NOMO-1 treated with dmso at 0.1 percent for 144 hours (cell line): ENCODE measurements at regions not wholly inside any gene's neighbourhood (a gene's known extent, or its start where the extent isn't known, plus 50 kb on each side); places are given as distances from the start of the nearest gene placed in this dataset.
A peak's percentile ranks its signal among the peaks of the same experiment; 100 is the strongest.

Experiments
- DNase-seq: peaks from one replicate; lab custom pipeline; 2025; ENCODE audit not compliant: unreplicated experiment; lab: John Stamatoyannopoulos, UW

GRCh38 chr9:89985068-89985467, 380.3 kb downstream of the GADD45G start:
- DNase-seq, result no peak

GRCh38 chr9:89986190-89986589, 381.4 kb downstream of the GADD45G start:
- no peak for DNase-seq

DNA sequence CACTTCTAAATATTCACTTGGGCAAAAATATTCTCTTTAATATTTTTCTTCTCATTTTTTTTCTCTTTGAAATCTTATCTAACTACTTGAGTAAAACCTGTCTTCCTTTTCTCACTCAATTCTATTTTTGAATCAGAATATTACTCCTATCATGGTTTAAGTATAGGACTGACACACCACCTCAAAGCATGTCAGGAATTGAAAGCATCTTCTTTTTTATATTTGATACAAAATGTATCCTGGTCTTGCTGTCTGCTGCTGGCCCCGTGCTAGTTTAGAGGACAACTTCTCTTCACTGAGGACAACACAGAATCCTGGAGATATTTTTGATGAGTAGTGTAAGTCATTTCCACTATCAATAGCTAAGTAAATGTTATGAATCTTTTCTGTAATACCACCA, 383.6 kb downstream of the GADD45G start:
- DNase-seq, result no peak

DNA sequence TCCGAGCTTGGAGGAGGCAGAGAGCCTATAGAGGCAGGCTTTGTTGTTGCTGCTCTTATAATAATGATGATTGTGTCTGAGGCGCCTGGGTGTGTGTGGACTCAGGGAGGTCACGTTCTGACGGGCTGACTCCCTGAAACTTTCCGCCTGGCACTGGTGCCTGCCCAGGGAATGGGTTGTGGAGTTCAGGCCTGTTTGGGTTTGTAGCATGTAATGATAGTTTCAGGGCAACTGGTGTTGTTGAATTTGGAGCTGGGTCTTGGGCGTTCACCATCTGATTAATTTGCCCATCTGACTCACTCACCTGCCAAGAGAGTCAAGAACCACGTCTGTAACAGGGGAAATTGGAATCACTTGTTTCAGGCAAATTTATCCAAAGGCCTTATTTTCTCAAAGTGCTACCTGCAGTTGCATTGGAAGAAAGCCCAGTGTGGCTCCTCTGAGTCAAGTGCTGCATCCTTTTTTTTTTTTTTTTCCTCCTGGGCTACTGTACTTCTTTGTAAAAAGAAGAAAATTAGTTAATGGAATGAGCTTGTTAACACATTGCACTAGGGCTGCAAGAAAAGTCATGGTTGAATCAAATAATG, 386.5 kb downstream of the GADD45G start:
- no peak for DNase-seq

- DNase-seq, result no peak
Measured at GRCh38 chr9:89992326-89993198, 387.8 kb downstream of the GADD45G start.

DNA sequence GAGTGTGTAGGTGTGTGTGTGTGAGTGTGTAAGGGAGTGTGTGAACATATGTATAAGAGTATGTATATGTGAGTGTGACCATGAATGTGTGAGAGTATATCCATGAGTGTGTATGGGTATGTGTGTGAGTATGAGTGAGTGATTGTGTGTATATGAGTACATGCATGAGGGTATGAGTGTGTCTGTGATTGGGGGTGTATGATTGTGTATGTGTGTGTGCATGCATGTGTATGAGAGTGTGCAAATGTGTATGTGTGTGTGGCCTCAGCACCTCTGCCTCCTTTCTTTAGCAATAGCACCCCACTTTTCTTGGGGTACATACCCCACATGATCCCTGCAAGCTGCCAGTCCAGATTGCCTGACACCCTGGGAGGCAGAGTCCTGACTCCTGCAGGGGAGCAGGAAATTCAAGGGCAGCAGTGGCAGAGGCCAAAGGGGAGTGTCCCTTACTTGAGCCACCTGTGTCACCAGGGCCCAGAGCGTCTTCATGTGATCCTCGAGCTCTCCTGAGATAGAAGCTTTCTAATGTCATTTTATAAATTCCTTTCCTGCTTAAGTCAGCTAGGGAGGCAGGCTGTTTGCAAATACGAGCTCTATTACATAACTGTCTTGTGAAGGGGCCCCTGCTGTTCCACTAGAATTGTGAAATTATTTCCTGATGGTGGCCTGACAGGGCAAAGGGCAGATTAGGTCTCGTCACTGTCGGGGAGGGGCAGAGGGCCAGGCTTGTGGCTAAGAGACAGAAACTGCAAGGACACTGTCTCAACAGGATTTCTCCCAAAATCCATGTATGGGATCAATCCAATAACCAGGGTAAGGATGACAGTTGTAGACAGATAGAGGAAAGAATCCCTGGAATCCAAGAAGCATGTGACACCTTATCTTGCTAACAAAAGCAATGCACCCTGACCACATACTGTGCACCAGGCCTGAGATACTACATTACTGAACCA, 389.1 kb downstream of the GADD45G start:
- DNase-seq, result peak; percentile 66

DNA sequence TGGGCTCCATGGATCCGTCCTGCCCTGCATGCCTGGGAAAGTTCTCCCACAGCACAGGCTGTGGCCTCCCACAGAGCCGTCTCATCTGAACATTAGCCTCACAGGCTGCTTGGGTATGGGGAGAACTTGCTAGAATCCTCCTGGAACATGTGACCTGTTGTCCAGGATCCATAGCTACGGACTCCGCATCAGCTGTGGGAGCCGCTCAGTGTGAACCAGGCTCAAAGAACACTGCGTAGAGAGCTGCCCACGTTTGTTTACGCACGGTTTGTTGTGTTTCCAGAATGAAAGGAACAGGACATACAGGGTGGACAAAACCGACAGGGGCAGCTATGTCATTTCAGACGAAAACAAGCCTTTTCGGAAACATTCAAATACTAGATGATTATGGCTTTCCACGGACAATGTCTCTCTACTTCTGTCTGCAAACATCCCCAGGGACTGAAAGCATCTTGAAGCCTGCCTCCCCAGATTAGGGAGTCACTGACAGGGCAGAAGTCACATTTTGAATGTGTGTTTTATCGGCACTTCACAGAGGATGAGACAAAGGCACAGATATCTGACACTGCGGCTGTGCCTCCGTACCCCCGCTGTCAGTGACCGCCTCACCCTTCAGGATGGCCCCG, 390.3 kb downstream of the GADD45G start:
- DNase-seq, result no peak

GRCh38 chr9:89996116-89996515, 391.3 kb downstream of the GADD45G start:
- DNase-seq, result no peak

DNA sequence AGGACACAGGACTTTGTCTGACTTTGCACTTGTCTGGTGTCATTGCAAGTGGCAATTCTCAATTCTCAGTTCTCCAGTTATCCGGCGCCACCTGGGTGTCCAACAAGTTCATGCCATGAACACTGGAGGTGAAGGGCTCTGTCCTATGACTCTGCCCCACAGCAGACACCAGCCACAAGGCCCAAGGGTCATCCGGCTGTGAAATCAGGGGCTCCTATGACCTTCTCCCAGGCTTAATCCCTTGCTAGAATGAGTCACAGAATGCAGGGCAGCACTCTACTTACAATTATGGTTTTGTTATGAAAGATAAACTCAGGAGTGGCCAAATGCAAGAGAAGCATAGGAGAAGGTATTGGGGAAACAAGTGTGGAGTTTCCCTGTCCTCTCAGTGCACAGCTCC, 392.0 kb downstream of the GADD45G start:
- DNase-seq, result no peak

GRCh38 chr9:89998633-89999032, 393.8 kb downstream of the GADD45G start:
- no peak for DNase-seq

GRCh38 chr9:89999176-89999533, 394.3 kb downstream of the GADD45G start:
- no peak for DNase-seq

DNA sequence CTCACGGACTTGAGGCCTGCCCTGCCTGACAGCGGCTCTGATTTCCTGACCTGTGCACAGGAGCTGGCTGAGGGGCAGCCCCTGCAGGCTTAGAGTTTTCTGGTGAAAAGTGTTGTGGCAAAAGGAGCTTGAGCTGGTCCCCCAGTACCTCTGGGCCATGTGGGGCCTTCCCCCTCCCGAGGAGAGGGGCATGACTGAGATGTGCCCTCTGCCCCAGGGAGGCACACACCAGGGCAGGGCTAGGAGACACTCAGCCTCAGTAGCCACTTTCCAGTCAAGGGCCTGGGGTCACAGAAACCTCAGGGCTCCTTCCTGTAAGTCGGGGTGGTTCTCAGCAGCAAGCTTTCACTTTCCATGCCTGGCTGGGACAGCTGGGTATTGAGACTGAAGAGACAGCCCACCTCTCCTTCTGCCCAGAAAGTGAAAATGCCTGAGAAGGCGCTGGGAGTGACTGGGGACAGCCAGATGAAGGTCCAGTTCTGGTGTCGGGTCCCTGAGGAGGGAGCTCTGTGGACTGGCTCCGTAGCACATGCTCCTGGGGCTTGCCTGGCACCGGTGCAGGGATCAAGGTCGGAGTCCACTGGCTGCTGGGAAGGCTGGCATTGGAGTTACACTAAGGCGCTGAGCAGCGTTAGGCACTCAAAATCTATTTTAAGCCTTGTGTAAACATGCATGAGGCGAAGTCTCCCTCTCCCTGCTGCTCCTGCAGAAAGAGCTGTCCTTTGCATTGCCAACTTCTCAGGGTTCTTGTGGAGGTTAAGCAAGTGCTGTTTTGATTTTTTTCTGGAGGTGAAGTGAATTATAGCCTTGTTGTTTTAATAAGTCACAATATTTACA, 394.9 kb downstream of the GADD45G start:
- no peak for DNase-seq

DNA sequence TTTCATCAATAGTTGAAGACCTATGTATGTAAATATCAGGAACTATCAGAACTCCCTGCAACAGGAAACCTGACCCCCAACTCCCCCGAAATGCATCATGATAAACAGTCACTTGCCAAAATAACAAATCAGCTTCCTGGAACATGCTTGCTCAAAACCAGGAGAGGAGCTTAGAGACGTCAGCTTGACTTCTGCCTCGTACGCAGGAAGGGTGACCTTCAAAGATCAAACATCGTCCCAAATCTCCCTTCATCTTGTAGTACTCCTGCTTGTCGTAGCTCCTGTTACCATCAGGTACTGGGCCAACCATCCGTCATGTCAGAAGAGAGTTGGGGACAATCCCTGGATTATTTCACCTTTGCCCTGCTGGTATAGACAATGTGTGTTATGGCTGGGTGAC, 396.1 kb downstream of the GADD45G start:
- no peak for DNase-seq

DNA sequence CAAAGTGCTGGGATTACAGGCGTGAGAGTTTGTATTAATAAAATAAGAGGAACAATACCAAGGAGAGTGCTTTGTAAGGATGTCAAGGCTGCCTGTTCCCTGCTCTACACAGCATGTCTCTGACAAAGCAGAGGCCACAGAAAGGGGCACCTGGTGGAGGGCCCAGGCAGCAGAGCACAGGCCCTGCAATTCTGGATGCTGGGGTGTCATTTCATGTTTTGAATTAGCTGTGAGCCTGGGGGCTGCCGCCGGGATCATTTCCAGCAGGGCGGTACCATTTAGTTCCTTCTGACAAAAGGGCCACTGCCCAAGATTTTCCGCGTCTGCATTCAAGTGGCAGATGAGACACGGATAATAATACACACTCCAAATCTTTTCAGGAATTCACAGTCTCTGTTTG, 396.9 kb downstream of the GADD45G start:
- DNase-seq, result no peak

DNA sequence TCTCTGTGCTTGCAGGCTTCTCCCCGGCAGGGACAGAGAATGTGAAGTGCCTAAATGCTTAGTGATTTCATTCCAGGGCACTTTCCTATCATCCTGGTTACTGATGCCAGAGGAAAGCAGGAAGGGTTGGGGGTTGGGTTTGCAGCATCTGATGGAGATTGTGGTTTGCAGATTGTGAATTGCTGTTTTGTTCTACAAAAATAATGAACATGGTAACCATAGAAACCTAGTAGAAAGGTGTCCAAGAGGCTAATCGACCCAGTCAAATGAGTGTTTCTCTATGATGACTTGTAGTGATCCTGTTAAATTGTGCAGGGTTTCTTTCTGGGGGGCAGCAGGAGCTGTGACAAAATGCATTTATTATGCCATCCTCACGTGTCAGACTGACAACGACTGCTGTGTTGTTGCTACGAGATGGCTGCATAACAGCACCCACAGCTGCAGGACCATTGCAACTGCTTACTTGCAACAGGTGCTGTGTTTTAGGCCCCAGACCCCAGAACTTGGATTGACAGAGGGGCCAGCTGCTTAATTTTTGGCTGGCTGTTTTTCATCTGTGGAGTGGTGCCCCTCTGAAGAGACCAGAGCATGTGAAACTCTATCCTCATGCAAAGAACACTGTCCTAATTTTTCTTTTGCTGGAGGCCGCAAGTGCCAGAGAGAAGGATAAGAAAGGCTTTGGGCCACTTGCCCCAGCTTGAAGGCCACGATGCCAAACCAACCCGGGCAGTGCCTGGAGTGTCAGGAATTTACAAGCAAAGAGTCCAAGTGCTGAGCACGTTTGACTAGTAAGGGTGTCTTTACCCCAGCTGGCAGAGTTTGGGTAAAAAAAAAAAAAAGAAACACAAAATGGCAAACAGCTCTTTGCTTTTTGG, 397.8 kb downstream of the GADD45G start:
- DNase-seq, result no peak

DNA sequence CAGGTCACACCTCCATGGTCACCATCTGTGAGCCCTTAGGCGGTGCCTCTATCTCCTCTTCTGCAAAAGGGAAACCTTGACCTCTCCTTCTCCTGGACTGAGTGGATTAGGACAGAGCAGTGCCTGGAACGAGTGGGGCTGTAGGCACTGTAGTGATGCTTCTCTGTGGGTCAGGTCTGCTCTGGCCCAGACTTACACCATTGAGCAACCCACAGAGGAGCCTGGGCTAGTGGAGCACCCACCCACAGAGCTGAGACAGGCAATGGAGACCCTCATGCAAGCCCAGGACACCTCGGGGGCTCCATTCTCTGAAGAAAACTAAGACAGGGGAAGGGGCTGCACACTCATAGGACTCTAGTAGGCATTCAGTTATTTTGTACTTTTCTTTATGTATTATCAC, 400.6 kb downstream of the GADD45G start:
- DNase-seq, result no peak

- DNase-seq, result no peak
Measured at GRCh38 chr9:90007516-90008440, 403.0 kb downstream of the GADD45G start.

DNA sequence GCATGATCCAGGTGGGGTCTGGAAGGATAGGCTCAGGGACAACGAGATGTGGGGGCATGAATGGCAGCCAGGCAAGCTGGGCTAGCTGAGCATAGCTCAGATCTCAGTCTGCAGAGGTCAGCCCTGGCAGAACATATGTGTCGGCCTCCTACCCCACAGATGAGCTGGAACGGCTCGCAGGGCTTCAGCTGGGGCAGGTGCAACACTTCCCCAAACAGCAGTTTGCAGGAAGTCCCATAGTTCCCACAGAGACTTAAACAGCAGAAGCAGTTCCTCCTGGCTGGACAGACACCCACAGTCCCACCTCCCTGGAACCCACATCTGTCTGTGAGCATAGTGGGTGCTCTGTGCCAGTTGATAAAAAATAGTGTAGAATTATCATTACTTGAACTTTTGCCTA, 404.6 kb downstream of the GADD45G start:
- no peak for DNase-seq
